Mucosa of descending colon (tissue), 3 donors: ENCODE measurements at regions not wholly inside any gene's neighbourhood (a gene's known extent, or its start where the extent isn't known, plus 50 kb on each side); places are given as distances from the start of the nearest gene placed in this dataset.

Source experiments
- ATAC-seq: fragments of 200-7000 bp; cut with Tn5 transposase; one replicate; pipeline ENCODE4 v1.9.1; 2020; ENCODE audit warnings: mild to moderate bottlenecking, moderate library complexity
- DNase-seq, 3 donors: peaks; one replicate each; pipeline ENCODE4 v3.0.0-alpha.2; 2020
- H3K36me3 ChIP-seq: fragments of 200-600 bp; one replicate; pipeline ENCODE4 v1.8.0; 2021; ENCODE audit warnings: low read depth, mild to moderate bottlenecking
- H3K4me1 ChIP-seq: fragments of 200-600 bp; one replicate; pipeline ENCODE4 v1.8.0; 2021; ENCODE audit warnings: low read depth, mild to moderate bottlenecking
- H3K4me3 ChIP-seq: fragments of 200-600 bp; one replicate; pipeline ENCODE4 v1.8.0; 2021; ENCODE audit warnings: mild to moderate bottlenecking
- H3K9me3 ChIP-seq: fragments of 200-600 bp; one replicate; pipeline ENCODE4 v1.8.0; 2021; ENCODE audit warnings: mild to moderate bottlenecking
- CTCF ChIP-seq: fragments of 200-600 bp; IDR thresholded peaks from one replicate; pipeline ENCODE4 v1.8.0; 2022; ENCODE audit warnings: antibody characterized with exemption, mild to moderate bottlenecking
- intact Hi-C, 2 donors: fragments of 100-400 bp; cut with DNase I in 1 of 2; cut with micrococcal nuclease in 1 of 2; formaldehyde crosslinking; loops; one replicate each; pipeline versions ENCODE4 v1.11.0 to v1.11.1; 2022; cut with DNase I, micrococcal nuclease
- donor health status: DM: no; HTN: no; CAD: no; lungs with moderate emphysema.
- donor health status: DM: no; HTN: no; CAD: no.
- donor health status: DM: no; HTN: yes; CAD: no.

- TF ChIP-seq CTCF = no peak
- DNase-seq (no peak), ATAC-seq (no peak)
- no peaks in the 10 kb centered on the region for H3K9me3 ChIP-seq
- H3K4me1 ChIP-seq = no peaks in the 10 kb centered on the region
- H3K36me3 ChIP-seq = no peaks in the 10 kb centered on the region
- no peak overlapping the region for H3K4me3 ChIP-seq
- intact Hi-C loops = no loop called here
These were observed 72.4 kb upstream of the CCDC150 start for GRCh38 chr2:196566961-196567666.

- Histone ChIP-seq H3K4me1 (no peaks in the 10 kb centered on the region), H3K4me3 (no peak overlapping the region), H3K9me3 (no peaks in the 10 kb centered on the region), H3K36me3 (no peaks in the 10 kb centered on the region)
- no peak for TF ChIP-seq CTCF
- intact Hi-C loops = no loop called here
- DNase-seq = no peak
- ATAC-seq = no peak
These were observed 71.0 kb upstream of the CCDC150 start for GRCh38 chr2:196568506-196568905.

- Histone ChIP-seq H3K4me3 (no peak overlapping the region), H3K9me3 (no peaks in the 10 kb centered on the region), H3K36me3 (no peaks in the 10 kb centered on the region), H3K4me1 (no peaks in the 10 kb centered on the region)
- intact Hi-C loops = no loop called here
- ATAC-seq (no peak), DNase-seq (no peak)
- TF ChIP-seq CTCF = no peak
These were observed 54.6 kb upstream of the CCDC150 start for GRCh38 chr2:196584903-196585302.

- H3K9me3 ChIP-seq = no peaks in the 10 kb centered on the region
- TF ChIP-seq CTCF = no peak
- H3K4me3 ChIP-seq = no peak overlapping the region
- intact Hi-C loops = no loop called here
- no peak for DNase-seq
- no peaks in the 10 kb centered on the region for H3K4me1 ChIP-seq
- ATAC-seq = no peak
- H3K36me3 ChIP-seq = no peaks in the 10 kb centered on the region
These were observed 53.0 kb upstream of the CCDC150 start for GRCh38 chr2:196586511-196586991.

GRCh38 chr2:196587056-196587455 lies 52.5 kb upstream of the CCDC150 start:
- Histone ChIP-seq H3K4me1 (no peaks in the 10 kb centered on the region), H3K36me3 (no peaks in the 10 kb centered on the region), H3K4me3 (no peak overlapping the region), H3K9me3 (no peaks in the 10 kb centered on the region)
- ATAC-seq (no peak), DNase-seq (no peak)
- intact Hi-C loops = no loop called here
- no peak for TF ChIP-seq CTCF
